Stimulated activated CD4-positive, alpha-beta T cell treated with anti-CD3 and anti-CD28 coated beads, TNF-alpha, amount 100 ng/mL, for 1 hour (primary cell): ENCODE measurements at regions not wholly inside any gene's neighbourhood (a gene's known extent, or its start where the extent isn't known, plus 50 kb on each side); places are given as distances from the start of the nearest gene placed in this dataset.
A peak's percentile ranks its signal among the peaks of the same experiment; 100 is the strongest.
"Not testable (repeated sequence)": the region's sequence is repeated elsewhere in the genome, so short reads cannot be mapped to it uniquely, and the experiment has no call there.

ENCODE experiments used
- DNase-seq, 3 donors: peaks; one replicate each; pipeline ENCODE4 v3.0.0-alpha.2; 2020; ENCODE audit warnings: low read depth in 3 of 3, low spot score in 1 of 3

DNA sequence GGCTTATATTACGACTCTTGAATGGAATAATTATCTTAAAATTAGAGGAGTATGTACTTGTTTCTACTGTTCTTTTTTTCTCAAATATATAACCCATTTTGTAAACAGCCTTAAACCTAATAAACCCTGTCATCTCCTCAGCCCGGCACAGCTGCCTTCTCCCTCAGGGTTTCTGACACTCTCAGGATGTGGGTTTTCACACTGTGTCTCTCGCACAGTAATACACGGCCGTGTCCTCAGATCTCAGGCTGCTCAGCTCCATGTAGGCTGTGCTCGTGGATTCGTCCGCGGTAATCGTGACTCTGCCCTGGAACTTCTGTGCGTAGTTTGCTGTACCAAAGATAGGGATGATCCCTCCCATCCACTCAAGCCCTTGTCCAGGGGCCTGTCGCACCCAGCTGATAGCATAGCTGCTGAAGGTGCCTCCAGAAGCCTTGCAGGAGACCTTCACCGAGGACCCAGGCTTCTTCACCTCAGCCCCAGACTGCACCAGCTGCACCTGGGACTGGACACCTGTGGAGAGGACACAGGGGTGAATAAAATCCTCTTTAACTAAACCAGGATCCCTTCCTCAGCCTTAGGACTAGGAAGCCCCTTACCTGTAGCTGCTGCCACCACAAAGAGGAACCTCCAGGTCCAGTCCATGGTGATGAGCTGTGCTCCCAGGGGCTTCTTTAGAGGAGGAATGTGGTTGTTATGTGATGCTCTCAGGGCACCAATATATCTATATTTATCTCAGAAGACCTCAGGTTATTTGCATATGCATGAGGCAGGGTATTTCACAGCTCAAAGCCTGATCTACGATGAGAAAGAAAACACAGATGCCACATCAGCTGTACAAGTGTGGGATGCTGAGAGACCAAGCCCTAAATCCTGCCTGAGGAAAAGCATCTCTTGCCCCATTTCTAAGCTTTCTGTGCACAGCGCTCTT lies 1235.8 kb downstream of the TMEM121 start:
- DNase-seq = not testable (repeated sequence)

DNA sequence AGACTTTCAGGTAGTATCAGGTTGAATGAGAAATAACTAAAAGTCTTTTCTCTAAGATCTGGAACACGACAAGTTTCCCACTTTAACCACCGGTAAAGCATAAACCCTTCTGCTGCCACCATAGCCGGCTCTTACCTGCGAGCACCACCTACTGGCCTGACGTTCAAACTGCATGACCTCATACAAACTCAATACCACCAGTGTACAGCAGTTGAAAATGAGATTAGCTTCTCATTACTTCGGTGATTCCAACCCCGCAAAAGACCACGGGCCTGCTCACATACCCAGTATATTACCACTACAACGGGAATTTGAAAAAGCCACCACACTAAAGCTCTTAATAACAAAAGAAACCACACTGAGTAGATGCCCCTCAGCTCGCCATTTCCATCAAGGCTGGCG lies 1238.6 kb downstream of the TMEM121 start:
- DNase-seq = not testable (repeated sequence)

DNA sequence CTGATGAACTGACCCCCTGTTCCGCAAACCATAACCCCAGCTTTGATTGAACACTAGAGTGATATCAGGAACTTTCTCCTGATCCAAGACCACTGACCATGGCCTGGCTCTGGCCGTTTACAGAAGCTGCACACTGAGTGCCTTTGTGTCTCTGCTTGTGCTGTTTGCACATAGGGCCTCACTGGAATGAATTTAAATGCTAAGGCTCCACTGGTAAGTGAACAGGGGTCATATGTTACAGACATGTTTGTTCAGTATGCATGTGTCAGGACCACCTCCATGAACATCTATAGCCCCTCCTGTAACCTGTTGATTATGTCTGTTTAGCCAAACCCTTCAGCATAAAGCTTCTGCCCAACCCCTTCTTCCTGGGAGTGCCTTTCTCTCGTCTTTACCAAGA lies 1239.8 kb downstream of the TMEM121 start:
- DNase-seq = no peak

DNA sequence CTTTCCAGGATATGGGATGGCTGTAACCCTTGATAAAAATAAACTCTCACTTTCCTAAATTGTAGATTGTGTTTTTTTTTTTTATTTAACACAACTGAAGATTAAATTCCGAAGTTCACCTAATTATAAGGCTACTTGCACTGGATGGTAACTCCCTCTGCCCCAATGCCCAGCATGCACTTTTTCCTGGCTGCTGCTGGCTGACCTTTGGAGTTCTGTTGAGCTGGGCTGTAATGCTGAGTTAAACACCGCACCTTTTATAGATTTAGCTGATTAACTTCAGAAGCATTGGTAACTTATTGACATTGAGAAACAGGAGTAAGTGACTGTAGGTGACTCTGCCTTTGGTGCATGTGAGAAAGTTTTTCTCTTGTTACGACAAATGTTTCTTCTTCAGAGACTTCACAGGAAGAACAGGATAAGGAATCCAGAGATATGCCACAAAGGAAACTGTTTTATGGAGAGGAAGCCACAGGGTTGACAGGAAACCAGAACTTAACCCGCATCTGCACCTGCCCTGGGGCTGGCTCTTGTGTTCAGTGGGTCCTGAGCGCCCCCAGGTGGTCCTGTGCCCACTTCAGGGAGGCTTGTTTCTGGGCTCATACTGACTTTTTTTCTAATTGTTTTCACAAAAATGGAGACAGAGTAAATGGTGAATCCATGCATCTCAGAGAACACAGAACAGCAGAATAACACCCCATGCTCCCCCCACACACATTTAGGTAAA lies 1240.3 kb downstream of the TMEM121 start:
- DNase-seq = peak; percentile 1 to 35 (median 19)

DNA sequence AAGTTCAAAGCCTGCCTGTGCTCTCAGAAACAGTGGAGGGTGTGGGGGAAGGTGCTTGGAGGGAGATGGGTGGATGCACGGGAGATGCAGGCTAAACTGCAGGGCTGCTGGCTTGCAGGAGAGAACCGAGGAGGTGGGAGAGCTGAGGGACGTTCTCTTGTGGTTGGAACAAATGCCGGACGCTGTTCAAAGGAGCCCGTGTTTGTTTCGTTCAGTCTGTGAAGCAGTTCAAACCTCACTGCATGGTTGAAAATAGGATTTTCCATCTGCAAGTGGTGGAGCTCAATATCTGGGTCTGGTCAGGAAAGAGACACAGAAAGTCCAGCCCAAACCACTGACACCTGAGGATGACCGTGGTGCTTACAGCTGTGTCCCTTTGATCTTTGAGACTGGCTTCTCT lies 1241.8 kb downstream of the TMEM121 start:
- not testable (repeated sequence) for DNase-seq

DNA sequence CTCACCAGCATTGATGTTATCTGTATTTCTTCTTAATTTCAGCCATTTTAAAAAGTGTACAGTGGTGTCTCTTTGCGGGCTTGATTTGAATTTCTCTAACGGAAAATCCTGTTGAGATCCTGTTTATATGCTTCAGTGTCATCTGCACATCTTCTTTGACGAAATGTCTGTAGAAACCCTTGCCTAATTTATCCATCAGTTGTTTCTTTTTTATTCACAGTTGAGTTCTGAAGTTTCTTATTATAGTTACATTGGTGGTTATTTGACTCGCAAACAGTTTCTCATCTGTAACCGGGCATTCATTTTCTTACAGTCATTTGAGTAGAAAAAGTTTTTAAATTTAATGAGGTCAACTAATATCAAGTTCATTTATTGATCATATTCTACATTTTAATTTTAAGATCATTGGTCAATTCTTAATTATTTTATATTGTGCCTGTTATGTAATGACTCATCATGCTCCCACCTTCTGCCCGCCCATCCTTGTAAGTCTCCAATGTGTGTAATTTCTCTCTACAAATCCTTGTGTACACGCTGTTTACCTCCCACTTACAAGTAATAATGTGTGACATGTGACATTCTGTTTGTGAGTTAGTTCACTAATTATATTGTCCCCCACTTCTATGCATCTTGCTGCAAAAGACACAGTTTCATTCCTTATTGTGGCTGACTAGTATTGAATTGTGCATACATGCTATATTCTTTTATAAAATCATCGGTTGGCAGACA lies 1242.8 kb downstream of the TMEM121 start:
- DNase-seq = not testable (repeated sequence)

DNA sequence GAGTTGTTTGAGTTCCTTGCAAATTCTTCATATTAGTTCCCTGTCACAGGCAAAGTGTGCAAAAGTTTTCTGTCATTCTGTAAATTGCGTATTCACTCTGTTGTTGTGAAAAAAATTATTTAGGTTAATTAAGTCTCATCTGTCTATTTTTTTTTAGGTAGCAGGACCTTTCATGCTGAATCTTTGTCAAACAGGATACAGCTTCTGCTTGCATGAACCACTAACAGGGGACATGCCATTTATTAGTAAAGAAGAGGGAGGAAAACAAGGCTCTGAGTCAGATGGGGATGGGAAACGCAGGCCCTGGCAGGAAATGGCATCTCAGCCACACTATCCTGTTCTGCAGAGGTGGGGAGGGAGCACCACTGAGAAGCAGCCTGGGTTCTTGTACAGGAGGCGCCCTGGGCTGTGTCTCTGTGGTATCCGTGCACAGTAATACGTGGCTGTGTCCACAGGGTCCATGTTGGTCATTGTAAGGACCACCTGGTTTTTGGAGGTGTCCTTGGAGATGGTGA lies 1243.8 kb downstream of the TMEM121 start:
- DNase-seq = not testable (repeated sequence)

DNA sequence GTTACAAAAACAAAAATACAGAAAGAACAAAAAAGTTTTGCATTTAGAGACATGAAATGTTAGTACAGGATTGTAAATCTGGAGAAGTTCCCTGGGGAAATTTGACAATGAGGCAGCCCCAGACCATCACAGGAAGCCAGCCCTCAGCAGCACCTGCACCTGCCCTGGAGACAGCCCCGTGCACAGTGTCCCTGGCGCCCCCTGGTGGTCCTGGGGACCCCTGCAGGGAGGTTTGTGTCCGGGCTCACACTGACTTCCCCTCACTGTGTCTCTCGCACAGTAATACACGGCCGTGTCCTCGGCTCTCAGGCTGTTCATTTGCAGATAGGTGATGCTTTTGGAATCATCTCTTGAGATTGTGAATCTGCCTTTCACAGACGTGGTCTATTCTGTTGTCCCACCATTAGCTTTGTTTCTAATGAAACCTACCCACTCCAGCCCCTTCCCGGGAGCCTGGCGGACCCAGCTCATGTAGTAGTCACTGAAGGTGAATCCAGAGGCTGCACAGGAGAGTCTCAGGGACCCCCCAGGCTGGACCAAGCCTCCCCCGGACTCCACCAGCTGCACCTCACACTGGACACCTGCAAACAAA lies 1248.6 kb downstream of the TMEM121 start:
- peak; percentile 52 to 76 (median 56) for DNase-seq

DNA sequence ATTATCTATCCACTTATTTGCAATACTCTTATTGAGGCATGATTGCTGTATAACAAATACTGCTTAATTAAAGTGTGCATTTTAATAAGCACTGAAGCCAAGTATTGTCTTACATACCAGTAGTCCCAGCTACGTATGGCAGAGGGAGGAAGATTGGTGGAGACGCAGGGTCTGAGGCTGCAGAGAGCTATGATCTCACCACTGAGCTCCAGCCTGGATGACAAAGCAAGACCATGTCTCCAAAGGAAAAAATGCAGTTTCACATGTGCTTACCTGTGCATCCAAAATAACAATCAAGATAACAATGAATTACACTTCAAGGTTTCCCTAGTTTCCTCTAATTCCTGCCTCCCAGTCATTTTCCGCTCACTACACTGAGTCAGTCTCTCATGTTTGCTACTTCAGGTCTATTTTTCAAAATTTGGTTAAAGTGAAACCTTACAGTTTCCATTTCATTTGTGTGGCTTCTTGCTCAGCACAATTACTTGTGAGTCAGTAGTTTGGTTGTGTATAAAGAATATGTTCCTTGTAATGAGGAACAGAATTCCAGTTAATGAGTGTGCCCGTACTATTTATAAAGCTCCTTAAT lies 1250.1 kb downstream of the TMEM121 start:
- no peak for DNase-seq

DNA sequence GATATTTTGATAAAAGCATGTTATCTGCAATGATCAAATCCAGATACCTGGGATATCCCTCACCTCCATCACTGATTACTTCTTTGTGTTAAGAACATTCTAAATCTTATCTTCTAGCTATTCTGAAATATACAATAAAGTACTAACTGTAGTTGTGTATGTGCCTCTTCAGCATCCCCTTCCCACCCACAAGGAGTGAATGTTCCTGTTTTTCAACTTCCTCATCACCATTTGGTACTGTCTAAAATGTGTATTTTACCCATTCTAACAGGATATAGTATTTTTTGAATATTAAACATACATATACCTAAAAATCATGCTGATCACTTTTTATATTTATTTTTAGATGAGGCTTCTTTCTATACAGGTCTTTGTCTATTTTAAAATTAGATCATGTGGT lies 1252.6 kb downstream of the TMEM121 start:
- no peak for DNase-seq

DNA sequence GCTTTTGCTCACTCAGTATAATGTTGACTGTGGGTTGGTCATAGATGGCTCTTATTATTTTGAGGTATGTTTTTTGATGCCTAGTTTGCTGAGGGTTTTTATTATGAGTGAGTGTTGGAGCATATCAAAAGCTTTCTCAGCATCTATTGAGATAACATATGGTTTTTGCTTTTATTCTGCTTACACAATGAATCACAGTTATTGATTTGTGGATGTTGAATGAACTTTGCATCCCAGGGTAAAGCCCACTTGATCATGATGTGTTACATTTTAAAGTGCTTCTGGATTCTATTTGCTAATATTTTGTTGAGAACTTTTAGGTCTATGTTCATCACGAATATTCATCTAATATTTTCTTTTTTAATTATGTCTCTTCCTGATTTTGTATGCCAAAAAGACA lies 1260.3 kb downstream of the TMEM121 start:
- DNase-seq = no peak

DNA sequence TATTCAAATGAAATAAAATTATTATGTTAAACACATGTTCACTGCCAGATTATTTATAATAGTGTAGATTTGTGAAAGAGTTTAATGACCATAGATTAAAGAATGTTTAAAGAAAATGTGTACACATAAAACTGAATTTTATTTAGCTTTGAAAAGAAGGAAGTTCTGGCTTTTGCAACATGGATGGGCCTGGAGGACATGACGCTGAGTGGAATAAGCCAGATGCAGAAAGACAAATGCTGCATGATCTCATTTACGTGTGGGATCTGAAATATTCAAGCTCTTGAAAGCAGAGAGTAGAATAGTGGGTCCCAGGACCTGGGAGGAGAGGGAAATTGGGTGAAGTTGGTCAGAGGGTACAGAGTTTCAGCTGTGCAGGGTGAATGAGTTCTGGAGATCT lies 1261.2 kb downstream of the TMEM121 start:
- DNase-seq = no peak

DNA sequence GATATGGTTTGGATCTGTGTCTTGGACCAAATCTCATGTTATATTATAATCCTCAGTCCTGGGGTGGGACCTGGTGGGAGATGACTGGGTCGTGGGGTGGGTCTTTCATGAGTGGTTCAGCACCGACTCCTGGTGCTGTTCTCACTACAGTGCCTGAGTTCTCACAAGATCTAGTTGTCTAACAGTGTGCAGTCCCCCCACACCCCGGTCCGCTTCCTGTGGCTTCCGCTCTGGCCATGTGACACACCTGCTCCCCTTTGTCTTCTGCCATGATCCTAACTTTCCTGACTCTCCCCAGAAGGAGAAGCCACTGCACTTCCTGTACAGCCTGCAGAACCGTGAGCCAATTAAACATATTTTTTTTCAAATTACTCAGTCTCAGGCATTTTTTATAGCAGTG lies 1262.2 kb downstream of the TMEM121 start:
- DNase-seq = no peak

DNA sequence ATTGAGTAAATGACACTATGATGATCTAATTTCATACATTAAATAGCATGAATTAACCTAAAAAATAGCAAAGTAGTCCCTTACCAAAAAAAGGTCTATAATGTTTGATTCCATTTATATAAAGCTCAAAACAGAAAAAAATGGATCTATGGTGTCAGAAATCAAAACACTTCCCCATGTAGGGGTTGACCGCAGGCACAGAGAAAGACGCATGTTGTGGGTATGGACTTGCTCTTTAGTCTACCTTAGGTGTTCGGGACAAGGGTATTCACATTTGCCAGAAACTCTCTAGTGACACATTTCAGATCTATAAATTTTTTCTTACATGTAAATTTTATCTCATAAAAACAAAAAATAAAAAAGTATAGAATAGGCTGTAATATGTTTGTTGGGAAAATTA lies 1262.9 kb downstream of the TMEM121 start:
- DNase-seq = no peak

DNA sequence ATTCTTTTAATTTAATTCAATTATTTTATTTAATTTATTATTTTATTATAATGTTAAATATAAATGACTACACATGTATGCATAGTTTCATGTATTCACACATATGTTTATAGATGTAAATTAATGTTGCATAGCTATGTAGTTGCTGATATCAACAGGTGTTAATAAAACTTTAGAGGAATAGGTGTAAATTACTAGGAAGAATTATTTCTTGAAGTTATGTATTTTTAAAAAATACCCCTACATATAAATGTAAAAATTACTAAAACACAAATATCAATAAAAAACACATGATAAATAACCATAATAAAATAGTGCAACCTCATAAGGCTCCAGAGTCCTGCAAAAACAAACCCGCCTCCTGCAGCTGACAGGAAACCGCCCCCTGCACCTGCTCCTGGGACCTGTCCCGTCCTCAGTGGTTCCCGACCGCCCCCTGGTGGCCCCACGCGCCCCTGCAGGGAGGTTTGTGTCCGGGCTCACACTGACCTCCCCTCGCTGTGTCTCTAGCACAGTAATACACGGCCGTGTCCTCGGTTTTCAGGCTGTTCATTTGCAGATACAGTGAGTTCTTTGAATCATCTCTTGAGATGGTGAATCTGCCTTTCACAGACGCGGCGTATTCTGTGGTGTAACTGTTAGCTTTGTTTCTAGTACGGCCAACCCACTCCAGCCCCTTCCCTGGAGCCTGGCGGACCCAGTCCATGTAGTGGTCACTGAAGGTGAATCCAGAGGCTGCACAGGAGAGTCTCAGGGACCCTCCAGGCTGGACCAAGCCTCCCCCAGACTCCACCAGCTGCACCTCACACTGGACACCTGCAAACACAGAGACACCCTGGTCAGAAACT lies 1264.0 kb downstream of the TMEM121 start:
- DNase-seq = peak; percentile 15 to 65 (median 34)

DNA sequence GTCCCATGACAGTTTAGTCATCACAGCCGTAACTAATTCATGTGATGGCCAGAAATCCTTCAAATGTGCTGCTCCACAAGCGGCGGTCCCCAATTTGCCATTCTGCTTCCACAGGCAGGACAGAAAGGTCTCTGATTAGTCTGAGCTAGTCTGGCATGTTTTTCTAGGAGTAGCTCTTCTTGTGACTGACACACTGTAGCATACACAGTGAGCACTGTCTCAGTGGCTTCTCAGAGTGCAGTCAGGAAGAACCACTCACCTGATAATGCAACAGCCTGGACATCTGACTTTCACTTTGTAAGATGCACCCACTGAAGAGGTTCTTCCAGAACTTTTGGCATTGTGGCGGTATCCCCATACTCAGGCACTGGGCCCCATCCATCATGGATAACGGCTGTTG lies 1266.2 kb downstream of the TMEM121 start:
- DNase-seq = no peak

DNA sequence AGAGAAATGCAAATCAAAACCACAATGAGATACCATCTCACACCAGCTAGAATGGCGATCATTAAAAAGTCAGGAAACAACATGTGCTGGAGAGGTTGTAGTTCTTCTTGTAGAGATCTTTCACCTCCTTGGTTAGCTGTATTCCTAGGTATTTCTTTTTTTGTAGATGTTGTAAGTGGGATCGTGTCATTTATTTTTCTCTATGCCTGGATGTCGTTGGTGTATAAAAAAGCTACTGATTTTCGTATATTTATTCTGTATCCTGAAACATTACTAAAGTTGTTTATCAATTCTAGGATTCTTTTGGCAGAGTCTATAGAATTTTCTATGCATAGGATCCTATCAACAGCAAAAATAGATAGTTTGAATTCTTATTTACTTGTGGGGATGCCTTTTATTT lies 1271.8 kb downstream of the TMEM121 start:
- DNase-seq = not testable (repeated sequence)

DNA sequence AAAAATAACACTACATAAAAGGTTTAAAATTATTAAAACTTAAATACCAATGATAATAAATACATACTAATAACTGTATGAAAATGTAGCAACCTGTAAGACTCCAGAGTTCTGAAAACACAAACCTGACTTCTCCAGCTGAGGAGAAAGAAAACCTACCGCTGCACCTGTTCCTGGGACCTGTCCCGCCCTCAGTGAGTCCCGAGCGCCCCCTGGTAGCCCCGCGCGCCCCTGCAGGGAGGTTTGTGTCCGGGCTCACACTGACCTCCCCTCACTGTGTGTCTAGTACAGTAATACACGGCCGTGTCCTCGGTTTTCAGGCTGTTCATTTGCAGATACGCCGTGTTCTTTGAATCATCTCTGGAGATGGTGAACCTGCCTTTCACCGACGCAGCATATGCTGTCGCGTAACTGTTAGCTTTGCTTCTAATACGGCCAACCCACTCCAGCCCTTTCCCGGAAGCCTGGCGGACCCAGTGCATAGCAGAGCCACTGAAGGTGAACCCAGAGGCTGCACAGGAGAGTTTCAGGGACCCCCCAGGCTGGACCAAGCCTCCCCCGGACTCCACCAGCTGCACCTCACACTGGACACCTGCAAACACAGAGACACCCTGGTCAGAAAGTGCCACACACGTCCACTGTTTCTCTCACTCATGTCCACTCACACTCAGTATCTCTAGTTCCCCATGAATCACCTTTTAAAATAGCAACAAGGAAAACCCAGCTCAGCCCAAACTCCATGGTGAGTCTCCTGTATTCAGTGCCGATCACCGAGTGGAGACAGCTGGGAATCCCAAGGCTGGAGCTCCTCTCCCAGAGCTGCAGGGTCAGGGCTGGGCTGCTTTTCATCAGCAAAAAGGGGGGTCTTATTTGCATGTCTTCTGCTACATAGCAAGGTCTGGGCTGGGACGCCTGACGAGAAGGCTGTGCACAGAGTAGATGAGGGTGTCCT lies 1276.3 kb downstream of the TMEM121 start:
- no peak for DNase-seq

DNA sequence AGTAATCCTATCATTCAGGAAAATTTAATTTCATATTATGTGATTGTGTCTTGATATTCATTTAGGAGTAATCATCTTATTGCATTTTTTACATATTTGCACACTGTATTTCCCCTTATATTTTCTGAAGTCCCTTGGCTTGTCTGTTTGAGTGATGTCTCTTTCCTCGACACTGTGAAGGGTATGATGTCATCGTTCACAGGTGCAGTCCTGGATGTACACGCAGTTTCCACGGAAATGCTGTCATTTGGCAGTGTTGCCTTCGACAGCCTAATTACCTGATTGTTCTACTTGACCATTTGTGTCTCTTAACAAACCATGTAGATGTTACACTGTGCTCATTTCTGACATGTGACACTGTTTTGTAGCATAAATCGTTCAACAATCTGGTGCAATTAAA lies 1277.0 kb downstream of the TMEM121 start:
- no peak for DNase-seq
